ENCODE measurements at regions not wholly inside any gene's neighbourhood (a gene's known extent, or its start where the extent isn't known, plus 50 kb on each side); places are given as distances from the start of the nearest gene placed in this dataset.
"Not testable (repeated sequence)": the region's sequence is repeated elsewhere in the genome, so short reads cannot be mapped to it uniquely, and the experiment has no call there.

DNA sequence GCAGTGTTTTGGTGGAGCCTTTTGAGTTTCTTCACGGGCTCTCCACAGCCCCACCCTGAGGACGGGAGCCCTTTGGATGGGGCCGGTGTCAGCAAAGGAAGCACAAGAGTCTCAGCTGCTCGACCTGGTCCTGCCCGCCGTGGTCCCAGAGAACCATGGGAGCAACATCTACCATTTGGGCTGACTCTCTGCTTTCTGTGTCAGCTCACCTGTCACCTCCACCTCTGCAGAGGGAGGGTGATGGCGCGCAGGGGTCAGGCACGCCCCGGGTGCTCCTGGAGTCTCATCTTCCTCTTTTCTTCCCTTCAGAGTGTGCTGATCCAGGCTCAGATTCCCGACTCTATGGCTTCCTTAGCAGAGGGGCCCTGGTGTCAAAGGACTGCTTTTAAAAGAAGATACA is 171.7 kb downstream of the LAT start:
- no peak for FAIRE-seq

DNA sequence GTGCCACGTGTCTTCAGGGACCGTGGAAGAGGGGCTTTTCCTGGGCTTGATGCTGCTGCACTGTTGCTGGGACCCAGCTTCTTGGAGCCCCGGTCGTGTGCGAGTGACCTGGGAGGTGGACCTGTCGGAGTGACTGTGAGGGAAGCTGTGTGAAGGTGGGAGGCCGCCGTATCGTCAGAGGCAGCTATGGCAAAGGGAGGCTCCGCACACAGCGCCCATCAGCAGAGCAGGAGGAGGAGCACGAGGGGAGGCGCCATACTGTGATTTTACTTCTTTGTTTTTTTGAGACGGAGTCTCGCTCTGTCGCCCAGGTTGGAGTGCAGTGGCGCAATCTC is 171.0 kb downstream of the LAT start:
- FAIRE-seq, result not testable (repeated sequence)

DNA sequence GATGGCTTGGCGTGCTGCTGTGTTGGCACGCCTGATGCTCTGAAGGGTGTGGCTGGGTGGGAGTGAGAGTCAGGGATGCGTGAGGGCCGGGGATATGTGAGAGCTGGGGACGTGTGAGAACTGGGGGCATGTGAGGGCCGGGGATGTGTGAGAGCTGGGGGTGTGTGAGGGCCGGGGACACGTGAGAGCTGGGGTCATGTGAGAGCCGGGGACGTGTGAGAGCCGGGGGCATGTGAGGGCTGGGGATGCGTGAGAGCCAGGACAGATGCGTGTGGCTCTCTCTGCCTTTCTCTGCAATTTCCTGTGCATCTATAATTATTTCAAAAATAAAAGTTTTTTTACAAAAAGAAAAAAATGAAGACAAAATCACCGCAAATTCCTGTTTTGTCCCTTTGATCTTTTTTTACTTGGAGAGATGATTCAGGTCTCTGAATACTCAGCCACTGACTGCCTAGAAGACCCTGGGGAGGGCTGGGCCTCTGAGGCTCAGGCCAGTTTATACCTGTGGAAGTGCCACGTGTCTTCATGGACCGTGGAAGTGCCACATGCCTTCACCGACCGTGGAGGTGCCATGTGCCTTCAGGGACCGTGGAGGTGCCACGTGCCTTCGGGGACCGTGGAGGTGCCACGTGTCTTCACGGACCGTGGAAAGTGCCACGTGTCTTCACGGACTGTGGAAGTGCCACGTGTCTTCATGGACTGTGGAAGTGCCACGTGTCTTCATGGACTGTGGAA is 170.4 kb downstream of the LAT start:
- not testable (repeated sequence) for FAIRE-seq

DNA sequence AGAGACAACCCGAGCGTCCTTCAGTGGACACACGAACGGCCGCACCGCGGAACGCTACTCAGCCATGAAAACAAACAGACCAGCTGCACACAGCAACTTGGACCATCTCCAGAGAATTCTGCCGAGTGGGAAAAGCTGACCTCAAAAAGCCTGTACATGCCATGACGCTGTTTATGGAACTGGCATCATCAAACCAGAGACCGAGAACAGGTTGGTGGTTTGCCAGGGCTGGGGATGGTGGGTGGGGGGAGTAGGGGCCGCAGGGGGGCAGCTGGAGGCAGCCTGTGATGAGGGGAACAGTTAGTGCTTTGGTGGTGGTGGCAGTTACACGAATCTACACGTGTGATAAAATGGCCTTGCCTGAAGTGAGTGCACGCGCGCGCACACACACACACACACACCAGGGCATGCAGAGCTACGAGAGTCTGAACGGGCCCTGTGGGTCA is 169.8 kb downstream of the LAT start:
- FAIRE-seq, result no peak

DNA sequence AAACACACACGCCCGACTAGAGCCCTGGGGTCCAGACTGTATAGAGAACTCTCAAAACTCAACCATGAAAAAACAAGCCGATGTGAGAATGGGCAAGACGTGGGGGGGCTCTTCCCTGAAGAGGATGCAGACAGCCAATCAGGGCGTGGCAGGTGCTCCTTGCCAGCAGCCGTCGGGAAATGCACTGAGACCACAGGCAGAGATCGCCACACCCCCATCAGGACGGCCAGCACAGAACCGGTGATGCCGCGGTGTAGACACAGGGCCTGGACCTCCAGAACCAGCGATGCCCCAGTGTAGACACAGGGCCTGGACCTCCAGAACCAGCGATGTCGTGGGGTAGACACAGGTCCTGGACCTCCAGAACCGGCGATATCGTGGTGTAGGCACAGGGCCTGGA is 169.2 kb downstream of the LAT start:
- FAIRE-seq, result no peak

DNA sequence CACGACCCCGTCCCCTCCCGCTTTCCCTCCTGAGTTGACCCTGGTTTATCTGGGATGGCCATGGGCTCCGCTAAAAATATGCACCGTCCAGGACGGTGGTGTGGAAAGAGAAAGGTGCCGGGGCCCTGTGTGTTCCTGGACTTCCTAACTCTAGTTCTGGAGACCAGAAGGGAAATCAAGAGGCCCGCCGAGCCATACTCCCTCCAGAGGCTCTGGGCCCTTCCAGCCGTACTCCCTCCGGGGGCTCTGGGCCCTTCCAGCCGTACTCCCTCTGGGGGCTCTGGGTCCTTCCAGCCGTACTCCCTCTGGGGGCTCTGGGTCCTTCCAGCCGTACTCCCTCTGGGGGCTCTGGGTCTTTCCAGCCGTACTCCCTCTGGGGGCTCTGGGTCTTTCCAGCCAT is 168.5 kb downstream of the LAT start:
- FAIRE-seq, result not testable (repeated sequence)

- FAIRE-seq, result not testable (repeated sequence)
Observed at GRCh38 chr16:29152544-29153031, 167.7 kb downstream of the LAT start.

- no peak for FAIRE-seq
Observed at GRCh38 chr16:29151317-29151716, 166.5 kb downstream of the LAT start.

DNA sequence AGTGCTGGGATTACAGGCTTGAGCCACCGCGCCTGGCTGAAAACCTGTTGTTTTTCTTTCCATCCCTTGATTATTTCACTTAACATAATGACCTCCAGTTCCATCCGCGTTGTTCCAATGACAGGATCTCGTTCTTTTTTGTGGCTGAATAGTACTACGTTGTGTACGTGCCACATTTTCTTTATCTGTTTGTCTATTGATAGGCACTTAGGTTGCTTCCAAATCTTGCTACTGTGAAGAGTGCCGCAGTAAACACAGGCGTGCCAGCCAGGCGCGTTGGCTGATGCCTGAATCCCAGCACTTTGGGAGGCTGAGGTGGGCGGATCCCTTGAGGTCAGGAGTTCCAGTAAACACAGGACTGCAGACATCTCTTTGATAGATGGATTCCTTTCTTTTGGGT is 165.1 kb downstream of the LAT start:
- FAIRE-seq, result not testable (repeated sequence)

GRCh38 chr16:29148867-29149272 is 164.0 kb downstream of the LAT start:
- no peak for FAIRE-seq

- no peak for FAIRE-seq
Observed at GRCh38 chr16:29148131-29148691, 163.4 kb downstream of the LAT start.

GRCh38 chr16:29147710-29148109 is 162.9 kb downstream of the LAT start:
- not testable (repeated sequence) for FAIRE-seq

DNA sequence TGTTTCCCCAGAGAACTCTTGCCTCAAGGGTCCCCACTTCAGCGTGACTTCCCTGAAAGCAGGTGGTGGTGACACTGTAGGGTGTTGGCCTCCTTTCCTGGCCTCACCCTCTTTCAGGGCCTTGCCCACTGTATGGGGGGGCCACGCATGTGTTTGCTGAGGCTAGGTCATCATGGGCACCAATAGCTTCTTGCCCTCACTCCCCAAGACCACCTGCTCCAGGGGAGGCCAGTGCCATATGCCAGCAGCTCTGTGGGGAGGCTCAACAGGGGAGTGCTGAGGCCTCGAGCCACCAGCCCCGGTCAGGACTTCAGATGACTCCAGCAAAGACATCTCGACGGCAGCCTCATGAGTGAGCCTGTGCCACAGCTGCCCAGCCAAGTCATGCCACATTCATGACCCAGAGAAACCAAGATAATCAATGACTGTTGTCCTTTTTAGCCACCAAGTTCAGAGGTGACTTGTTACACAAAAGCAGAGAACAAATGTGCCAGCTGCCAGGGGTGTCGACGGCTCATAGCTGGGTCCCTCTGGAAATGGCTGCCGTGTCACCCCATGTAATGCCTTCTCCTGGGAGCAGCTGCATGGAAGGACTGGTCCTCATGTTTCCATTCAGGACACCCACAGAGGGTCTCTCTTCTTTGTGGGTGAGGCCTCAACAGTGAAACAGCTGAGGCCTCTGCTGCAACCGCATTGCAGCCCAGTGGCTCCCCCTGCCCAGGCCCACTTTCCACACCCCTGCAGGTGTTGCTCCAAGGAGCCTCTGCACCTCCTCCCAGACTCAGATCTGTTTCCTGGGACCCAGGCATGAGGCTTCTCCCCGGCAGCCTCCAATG is 162.2 kb downstream of the LAT start:
- FAIRE-seq, result not testable (repeated sequence)

- FAIRE-seq, result no peak
Observed at GRCh38 chr16:29146266-29146665, 161.4 kb downstream of the LAT start.

DNA sequence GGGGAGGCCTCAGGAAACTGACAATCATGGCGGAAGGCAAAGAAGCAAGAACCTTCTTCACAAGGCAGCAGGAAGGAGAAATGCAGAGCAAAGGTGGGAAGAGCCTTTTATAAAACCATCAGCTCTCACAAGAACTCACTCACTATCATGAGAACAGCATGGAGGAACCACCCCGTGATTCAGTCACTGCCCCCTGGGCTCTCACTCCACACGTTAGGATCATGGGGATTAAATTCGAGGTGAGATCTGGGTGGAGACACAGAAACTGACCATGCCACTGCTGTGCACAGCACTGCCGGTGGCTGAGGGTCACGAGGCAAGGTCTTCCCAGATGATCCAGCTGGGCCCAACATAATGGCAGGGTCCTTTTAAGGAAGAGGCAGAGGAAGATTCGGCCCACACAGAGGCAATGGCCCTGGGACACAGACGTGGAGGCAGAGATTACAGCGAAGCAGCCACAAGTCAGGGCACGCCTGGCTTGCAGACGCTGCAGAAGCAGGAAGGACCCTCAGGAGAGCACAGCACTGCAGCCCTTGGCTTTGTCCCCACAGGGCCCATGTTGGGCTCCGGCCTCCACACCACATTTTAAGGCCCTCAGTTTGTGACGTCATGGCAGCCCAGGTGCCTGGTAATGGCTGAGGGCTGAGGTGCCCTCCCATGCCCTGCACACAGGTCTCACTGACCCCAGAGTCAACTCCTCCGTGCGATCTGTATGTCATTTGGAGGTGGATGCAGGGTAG is 160.8 kb downstream of the LAT start:
- not testable (repeated sequence) for FAIRE-seq

GRCh38 chr16:29145086-29145485 is 160.2 kb downstream of the LAT start:
- FAIRE-seq, result not testable (repeated sequence)

- FAIRE-seq, result not testable (repeated sequence)
Observed at GRCh38 chr16:29144669-29145062, 159.8 kb downstream of the LAT start.

DNA sequence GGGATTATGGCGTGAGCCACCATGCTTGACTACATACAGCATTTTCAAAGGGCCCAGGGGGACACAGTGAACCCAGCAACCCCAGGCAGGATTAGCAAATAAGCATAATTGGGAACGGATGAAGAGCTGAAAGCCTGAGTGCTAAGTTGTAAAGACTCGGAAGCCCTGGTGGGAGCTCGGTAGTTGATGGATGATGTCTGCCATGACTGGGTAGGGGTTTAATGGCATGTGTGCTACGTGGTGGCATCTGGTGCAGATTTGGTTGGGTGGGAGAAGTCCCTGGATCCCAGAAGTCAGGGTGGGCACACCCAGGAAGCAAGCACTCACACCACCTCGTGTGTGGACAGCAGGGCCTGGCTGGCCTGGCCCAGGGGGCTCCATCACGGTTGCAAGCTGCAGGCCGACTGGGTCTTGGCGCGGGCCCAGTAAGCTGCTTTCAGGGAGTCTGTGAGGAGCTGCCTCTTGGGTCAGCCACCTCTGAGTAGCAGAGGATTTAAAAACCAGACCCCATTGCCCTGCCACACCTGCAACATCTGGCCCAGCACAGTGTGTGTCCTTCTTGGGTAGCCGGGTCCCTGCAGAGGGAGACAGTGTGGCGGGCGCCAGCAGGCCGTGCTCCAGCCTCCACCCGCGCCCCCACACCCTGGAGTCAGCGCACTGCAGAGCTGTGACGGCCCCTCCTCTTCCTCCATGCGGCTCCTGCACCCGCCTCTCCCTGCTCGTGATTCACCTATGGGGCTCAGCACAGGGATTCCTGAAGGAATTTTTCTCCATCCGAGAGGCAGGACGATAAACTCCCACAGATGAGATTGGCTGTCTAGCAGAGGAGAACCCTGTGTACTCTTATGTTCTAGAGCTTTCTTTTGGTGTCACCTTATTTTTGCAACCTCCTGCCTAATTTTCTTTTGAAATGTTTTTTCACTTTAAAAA is 159.2 kb downstream of the LAT start:
- FAIRE-seq, result not testable (repeated sequence)

DNA sequence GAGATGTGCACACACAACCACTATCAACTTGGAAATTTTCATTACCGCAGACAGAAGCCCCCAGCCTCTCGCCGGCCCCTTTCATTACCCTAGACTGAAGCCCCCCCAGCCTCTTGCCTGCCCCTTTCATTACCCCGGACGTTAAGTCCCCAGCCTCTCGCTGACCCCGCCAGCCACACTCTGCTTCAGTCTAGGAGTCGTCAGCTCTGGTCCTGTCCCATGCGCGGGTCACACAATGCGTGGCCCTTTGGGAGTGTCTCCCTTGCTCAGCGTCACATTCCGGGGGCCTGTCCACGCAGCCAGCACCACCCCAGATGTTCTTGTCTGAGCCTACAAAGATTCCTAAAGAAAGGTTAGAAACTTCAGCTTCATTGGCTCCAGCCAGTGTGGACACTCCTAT is 157.7 kb downstream of the LAT start:
- FAIRE-seq, result not testable (repeated sequence)

GRCh38 chr16:29141586-29142324 is 156.9 kb downstream of the LAT start:
- no peak for FAIRE-seq

- FAIRE-seq, result not testable (repeated sequence)
Observed at GRCh38 chr16:29141121-29141520, 156.3 kb downstream of the LAT start.

Measured in islet of Langerhans (tissue), 1 donor.